ENCODE measurements at regions not wholly inside any gene's neighbourhood (a gene's known extent, or its start where the extent isn't known, plus 50 kb on each side); places are given as distances from the start of the nearest gene placed in this dataset.

- WGBS, 3 donors: 88 to 96% (median 94%) methylated on average over 6 of the region's 6 CpGs
- Histone ChIP-seq H3K9me3 (no peaks in the 10 kb centered on the region), H3K27ac (no peak overlapping the region), H3K4me1 (no peaks in the 10 kb centered on the region), H3K27me3 (ENCODE audit: insufficient read depth in 3 of 3, low read length in 2 of 3) (peaks cover 0 to 2% (median 0%) of the 10 kb centered on the region in 3 donors), H3K36me3 (ENCODE audit: insufficient read depth in 1 of 2, low read depth in 1 of 2) (no peaks in the 10 kb centered on the region), H3K4me3 (no peak overlapping the region)
- no peak for TF ChIP-seq CTCF (IDR thresholded peaks at IDR 0.05)
- intact Hi-C loops (cut with DNase I): no loop called here
- ATAC-seq: no peak
- no peak for DNase-seq
These were observed 288.2 kb upstream of the HS6ST1 start for GRCh38 chr2:128606837-128607236.

GRCh38 chr2:128607440-128607839, 288.8 kb upstream of the HS6ST1 start:
- H3K27ac ChIP-seq: no peak overlapping the region
- TF ChIP-seq CTCF (IDR thresholded peaks at IDR 0.05): no peak
- WGBS, 3 donors: 75 to 80% (median 78%) methylated on average over 9 of the region's 9 CpGs
- H3K9me3 ChIP-seq: no peaks in the 10 kb centered on the region
- H3K4me3 ChIP-seq: no peak overlapping the region
- H3K4me1 ChIP-seq: no peaks in the 10 kb centered on the region
- intact Hi-C loops (cut with DNase I): no loop called here
- peaks cover 0 to 2% (median 0%) of the 10 kb centered on the region in 3 donors for H3K27me3 ChIP-seq (ENCODE audit: insufficient read depth in 3 of 3, low read length in 2 of 3)
- ATAC-seq (no peak), DNase-seq (no peak)
- no peaks in the 10 kb centered on the region for H3K36me3 ChIP-seq (ENCODE audit: insufficient read depth in 1 of 2, low read depth in 1 of 2)

- H3K4me1 ChIP-seq: no peaks in the 10 kb centered on the region
- no peak for TF ChIP-seq CTCF (IDR thresholded peaks at IDR 0.05)
- H3K36me3 ChIP-seq (ENCODE audit: insufficient read depth in 1 of 2, low read depth in 1 of 2): no peaks in the 10 kb centered on the region
- ATAC-seq: no peak
- DNase-seq: no peak
- 66 to 71% (median 68%) methylated on average over 20 to 23 of the region's 23 CpGs for WGBS, 3 donors
- H3K27me3 ChIP-seq (ENCODE audit: insufficient read depth in 3 of 3, low read length in 2 of 3): peaks cover 0 to 2% (median 0%) of the 10 kb centered on the region in 3 donors
- H3K9me3 ChIP-seq: no peaks in the 10 kb centered on the region
- no peak overlapping the region for H3K27ac ChIP-seq
- H3K4me3 ChIP-seq: no peak overlapping the region
- intact Hi-C loops (cut with DNase I): no loop called here
These were observed 289.3 kb upstream of the HS6ST1 start for GRCh38 chr2:128607911-128608506.

GRCh38 chr2:128608921-128609880, 290.5 kb upstream of the HS6ST1 start:
- Histone ChIP-seq H3K4me1 (no peaks in the 10 kb centered on the region), H3K4me3 (no peak overlapping the region), H3K9me3 (no peaks in the 10 kb centered on the region), H3K36me3 (ENCODE audit: insufficient read depth in 1 of 2, low read depth in 1 of 2) (no peaks in the 10 kb centered on the region), H3K27me3 (ENCODE audit: insufficient read depth in 3 of 3, low read length in 2 of 3) (peaks cover 0 to 2% (median 0%) of the 10 kb centered on the region in 3 donors), H3K27ac (no peak overlapping the region)
- intact Hi-C loops (cut with DNase I): no loop called here
- 93 to 95% (median 95%) methylated on average over 18 of the region's 18 CpGs for WGBS, 3 donors
- no peak for DNase-seq
- no peak for ATAC-seq
- TF ChIP-seq CTCF (IDR thresholded peaks at IDR 0.05): no peak

Measured in psoas muscle (tissue), 7 donors.